Femur (tissue), 1 donor: ENCODE measurements at regions not wholly inside any gene's neighbourhood (a gene's known extent, or its start where the extent isn't known, plus 50 kb on each side); places are given as distances from the start of the nearest gene placed in this dataset.

ENCODE experiments used
- DNase-seq: peaks from one replicate; pipeline ENCODE4 v3.0.0-alpha.2; 2017

DNA sequence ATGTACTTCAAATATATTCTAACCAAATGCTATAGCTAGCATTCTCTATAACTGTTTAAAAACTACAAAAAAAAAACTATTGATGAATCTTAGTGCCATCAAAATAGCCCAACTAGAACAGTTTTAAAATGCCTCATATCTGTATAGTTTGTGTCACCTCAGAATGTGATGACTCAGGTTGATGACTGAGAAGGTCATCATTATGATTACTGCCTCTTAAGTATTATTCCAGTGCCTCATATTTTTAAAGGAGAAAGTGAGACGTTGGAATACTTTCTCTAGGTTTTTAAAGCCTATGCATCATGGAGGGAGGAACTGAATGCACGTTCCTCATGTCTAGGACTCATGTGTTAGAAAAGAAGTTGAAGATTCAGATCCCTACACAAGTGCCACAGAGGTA is 88.2 kb downstream of the TMA16 start:
- no peak for DNase-seq

- no peak for DNase-seq
These were observed 93.4 kb downstream of the TMA16 start for GRCh38 chr4:163587867-163588266.

GRCh38 chr4:163588532-163588931 is 94.0 kb downstream of the TMA16 start:
- DNase-seq, result no peak

DNA sequence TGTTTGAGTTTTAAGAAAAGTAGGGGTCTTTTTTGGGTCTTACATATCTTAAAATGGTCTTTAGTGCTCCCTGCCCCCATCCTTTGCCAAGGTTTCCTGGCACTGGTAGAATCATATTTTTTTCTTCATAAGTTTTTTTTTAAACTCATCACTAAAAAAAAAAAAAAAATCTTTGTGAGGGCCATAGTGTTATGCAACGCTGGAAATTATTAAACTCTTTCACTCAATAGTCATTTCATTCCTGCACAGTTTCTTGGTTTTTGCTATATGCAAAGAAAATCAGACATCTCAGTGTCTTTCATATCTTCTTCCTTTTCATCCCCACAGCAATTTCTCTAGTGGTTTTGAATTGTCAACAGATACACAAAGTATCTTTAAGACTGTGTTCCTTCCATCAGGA is 95.6 kb downstream of the TMA16 start:
- no peak for DNase-seq

DNA sequence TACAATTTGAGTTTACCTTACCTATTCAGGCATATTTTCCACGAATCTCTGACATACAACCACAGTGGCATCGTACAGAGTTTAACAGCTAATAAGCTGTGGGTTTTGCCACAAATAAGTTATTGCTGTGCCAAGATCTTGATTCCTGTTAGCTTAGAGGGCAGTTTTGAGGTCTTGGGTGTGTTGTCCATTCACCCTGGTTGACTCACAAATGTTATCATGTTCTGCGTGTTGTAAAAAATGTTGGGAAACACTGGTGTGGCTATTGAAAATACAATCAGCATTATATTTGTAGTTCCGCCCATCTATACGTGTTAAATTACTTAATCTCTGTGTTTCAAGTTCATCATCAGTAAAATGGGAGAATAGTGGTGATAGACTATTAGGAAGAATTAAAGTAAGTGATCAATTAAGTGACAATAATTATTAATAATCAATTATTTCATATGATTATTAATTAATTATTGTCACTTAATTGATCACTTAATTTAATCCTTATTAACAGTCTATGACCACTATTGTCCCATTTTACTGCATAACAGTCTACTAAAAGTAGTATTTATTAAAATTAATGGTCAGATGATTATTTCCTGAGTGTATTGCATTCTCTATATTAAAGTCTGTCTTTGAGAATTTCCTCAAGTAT is 96.3 kb downstream of the TMA16 start:
- DNase-seq, result no peak

GRCh38 chr4:163591614-163592020 is 97.1 kb downstream of the TMA16 start:
- no peak for DNase-seq

DNA sequence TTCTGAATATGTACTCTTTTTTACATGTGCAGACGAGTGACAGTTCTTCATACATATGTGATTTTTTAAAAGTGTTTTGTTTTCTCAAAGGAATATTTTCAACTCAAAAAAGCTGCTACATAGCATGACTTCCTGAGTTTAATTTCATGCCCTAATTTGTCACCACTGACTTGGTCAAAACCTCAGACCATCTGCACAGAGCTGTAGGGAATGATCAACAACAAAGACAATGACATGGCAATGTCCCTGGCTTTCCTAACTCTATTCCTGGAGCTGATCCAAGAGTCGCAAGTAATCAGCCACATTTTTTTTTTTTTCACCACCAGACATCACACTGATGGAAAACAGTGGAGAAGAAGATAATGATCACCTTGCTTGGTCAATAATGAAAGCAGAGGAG is 97.7 kb downstream of the TMA16 start:
- no peak for DNase-seq

- DNase-seq, result no peak
These were observed 101.1 kb downstream of the TMA16 start for GRCh38 chr4:163595580-163595979.

- no peak for DNase-seq
These were observed 103.5 kb downstream of the TMA16 start for GRCh38 chr4:163598028-163598427.

DNA sequence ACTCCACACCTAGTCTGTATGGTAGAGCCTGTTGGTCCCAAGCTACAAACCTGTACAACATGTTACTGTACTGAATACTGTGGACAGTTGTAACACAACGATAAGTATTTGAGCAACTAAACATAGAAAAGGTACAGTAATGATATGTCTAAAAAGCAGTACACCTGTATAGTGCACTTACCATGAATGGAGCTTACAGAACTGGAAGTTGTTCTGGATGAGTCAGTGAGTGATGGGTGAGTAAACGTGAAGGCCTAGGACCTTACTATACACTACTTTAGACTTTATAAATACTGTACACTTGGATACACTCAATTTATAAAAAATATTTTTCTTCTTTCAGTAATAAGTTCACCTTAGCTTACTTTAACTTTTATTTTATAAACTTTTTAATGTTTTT is 104.0 kb downstream of the TMA16 start:
- no peak for DNase-seq

GRCh38 chr4:163600727-163601126 is 106.2 kb downstream of the TMA16 start:
- no peak for DNase-seq

- DNase-seq, result no peak
These were observed 108.8 kb downstream of the TMA16 start for GRCh38 chr4:163603257-163603656.

DNA sequence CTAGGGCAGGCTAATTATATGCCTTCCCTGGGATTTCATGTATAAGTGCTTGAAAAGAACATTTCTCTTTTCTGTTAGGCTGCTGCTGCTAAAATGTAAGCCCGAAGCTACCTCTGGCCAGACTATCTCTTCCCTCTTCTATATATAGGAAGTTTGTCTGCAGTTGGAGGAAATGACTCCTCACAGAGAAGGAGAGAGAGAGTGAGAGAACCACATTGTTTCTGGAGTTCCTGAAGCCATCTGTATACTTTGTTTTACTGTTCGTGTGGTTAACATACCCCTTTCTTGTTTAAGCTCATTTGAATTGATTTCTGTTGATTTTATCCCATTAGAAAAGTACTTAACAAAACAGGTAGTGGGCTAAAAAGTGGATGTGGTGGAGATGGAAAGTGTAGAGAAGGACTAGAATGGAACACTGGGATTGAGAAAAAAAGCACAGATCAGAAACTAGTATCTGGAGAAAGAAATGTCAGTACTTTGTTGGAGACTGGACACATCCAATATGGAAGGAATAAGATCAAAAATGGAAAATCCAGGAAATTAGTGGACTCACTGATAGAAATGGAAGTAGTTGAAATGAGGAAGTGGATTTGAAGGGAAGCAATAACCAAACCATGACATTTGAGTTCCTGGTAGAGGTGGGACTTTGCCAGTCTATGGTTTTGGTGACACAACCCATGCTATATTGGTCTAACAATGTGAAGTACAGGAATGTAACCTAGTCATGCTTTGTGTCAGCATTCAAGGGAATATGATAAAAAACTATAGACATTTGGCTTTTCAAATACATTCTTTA is 112.6 kb downstream of the TMA16 start:
- no peak for DNase-seq

- DNase-seq, result no peak
These were observed 114.5 kb downstream of the TMA16 start for GRCh38 chr4:163609019-163609418.

GRCh38 chr4:163610648-163611047 is 116.2 kb downstream of the TMA16 start:
- no peak for DNase-seq

DNA sequence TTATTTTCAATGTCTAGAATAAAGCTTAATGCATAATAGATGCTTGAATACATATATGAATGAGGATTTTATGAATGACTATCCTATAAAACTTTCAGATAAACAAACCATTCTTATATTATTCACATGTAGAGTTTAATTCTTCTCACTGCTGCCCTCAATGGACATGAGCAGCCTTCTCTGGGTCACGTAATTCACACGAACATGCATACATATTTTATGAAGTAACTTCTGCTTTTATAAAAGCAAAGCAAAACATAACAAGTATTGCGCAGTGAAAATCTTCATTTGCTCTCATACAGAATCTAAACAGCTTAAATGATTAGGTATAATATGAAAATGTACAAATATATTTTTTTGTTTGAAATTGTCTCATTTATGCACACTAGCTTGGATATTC is 116.7 kb downstream of the TMA16 start:
- DNase-seq, result no peak

GRCh38 chr4:163611784-163612445 is 117.4 kb downstream of the TMA16 start:
- DNase-seq, result no peak

- DNase-seq, result no peak
These were observed 118.3 kb downstream of the TMA16 start for GRCh38 chr4:163612762-163613161.

DNA sequence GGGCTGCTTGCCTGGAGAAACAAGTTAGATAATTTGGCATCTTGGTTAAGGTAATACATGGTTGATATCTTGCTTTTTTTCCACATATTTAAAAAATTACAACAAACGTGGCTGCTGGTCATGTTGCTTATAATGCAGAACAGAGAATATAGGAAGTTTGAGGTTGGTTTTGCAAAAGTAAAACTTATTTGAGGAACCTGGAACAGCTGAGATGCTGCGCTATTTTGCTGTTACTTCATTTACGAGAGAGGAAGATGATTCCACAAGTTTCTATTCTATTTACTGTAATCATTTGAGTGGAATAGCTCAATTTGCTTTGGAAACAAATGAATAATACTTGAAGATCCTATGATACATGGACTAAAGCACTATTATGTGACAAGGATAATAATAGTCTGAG is 118.9 kb downstream of the TMA16 start:
- no peak for DNase-seq

DNA sequence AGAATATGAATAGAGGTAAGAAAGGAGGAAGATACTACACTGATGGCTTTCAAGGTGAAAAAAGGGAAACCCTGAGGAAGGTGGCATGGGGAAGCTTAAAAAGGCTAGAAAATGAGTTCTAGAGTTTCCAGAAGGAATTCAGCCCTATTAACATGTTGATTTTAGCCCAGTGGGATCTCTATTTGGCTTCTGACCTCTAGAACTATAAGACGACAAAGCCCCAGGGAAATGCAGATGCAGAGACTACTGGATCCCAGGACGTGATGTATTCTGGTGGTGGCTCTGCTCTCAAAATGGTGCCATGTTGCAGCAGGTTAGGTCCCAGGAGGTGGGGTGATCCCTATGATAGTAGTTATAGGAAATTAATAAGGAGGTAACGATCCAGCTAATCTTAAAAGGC is 120.4 kb downstream of the TMA16 start:
- no peak for DNase-seq

GRCh38 chr4:163618845-163619244 is 124.4 kb downstream of the TMA16 start:
- no peak for DNase-seq

DNA sequence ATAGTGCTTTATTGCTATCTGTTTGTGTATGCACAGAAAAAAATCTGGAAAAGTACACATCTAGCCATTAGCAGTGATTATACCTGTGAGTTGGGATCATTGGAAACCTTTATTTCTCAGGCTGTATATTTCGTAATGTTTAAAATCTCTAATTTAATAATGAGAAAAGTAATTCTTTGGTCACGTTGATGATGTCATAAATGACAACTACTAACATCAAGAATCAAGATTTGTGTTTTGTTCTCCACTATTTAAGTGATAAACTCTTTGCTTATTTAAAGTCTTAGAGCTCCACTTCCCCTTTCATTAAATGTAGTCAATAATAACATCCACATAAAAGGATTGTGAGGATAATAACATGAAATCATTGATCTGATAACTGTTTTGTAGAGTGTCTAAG is 126.2 kb downstream of the TMA16 start:
- DNase-seq, result no peak

GRCh38 chr4:163621821-163622220 is 127.3 kb downstream of the TMA16 start:
- no peak for DNase-seq

GRCh38 chr4:163622379-163623035 is 128.0 kb downstream of the TMA16 start:
- no peak for DNase-seq
